GM21825 (cell line): ENCODE measurements at regions not wholly inside any gene's neighbourhood (a gene's known extent, or its start where the extent isn't known, plus 50 kb on each side); places are given as distances from the start of the nearest gene placed in this dataset.
A peak's percentile ranks its signal among the peaks of the same experiment; 100 is the strongest.
"Not testable (repeated sequence)": the region's sequence is repeated elsewhere in the genome, so short reads cannot be mapped to it uniquely, and the experiment has no call there.

Experiments
- ATAC-seq: cut with Tn5 transposase; IDR thresholded peaks from one replicate; pipeline ENCODE4 v1.9.1; 2021; ENCODE audit warnings: mild to moderate bottlenecking, moderate library complexity; ENCODE audit not compliant: unreplicated experiment

GRCh38 chr2:176885661-176886060, 326.9 kb upstream of the HNRNPA3 start:
- no peak for ATAC-seq

- ATAC-seq = no peak
These were observed 321.5 kb upstream of the HNRNPA3 start for GRCh38 chr2:176891105-176891504.

GRCh38 chr2:176891857-176892256, 320.7 kb upstream of the HNRNPA3 start:
- ATAC-seq = no peak

DNA sequence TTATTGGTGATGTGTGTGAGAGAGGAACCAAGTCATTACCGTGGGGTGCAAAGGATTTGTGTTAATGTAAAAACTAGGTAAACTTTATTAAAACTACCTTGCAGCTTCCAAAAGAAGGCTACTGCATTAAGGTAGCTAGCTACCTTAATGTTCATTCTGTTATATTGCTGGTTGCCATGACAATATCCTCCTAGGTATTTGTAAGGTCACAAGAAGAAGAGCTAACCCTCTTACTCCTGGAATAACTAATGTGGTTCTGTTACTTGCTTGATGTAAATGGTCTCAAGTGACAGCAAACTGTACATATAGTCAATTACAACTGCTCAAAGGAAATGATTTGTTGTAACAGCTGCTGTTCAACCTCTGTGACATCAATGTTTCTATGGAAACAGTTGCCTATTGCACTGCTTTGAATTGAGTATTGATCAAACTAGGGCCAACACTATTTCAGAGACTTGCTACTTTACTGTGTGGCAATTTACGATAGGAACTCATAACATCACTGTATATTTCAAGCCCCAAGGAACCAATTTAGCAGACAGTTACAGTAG, 319.8 kb upstream of the HNRNPA3 start:
- no peak for ATAC-seq

GRCh38 chr2:176895158-176895557, 317.4 kb upstream of the HNRNPA3 start:
- no peak for ATAC-seq

- no peak for ATAC-seq
These were observed 310.1 kb upstream of the HNRNPA3 start for GRCh38 chr2:176902454-176902853.

- ATAC-seq = not testable (repeated sequence)
These were observed 308.5 kb upstream of the HNRNPA3 start for GRCh38 chr2:176904053-176904452.

DNA sequence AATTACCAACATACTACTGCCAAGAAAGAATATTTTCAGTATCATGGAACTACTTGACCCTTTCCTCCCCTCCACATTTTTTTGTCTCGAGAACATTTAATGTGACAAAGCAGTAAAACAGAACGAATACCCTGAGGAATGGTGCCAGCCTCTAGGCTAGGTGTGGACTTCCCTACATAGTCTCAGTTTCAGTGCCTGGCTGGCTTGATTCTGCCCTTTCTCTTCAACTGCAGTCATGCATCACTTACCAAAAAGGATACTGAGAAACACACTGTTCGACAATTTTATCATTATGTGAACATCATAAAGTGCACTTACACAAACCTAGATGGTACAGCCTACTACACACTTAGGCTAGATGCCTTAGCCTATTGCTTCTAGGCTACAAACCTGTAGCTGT, 305.3 kb upstream of the HNRNPA3 start:
- ATAC-seq = no peak

DNA sequence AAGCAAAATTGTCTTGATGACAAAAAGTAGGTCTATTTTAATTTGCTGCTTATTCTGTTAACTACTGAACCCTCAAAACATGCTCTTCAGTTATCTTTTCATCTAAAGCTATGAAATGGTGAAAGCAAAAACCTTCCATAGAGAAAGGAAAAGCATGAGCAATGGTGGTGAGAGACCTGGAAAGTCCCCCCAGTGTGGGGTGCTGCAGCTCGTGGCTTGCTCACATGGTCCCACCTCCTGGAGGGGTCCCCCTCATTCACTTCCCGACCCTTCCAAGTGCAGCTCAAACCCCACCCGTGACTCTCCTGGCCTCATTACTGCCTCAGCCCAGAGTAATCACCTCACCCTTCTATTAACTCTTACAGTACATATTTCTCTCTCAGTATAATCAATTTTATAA, 301.8 kb upstream of the HNRNPA3 start:
- ATAC-seq = no peak

- ATAC-seq = no peak
These were observed 298.6 kb upstream of the HNRNPA3 start for GRCh38 chr2:176913955-176914354.

DNA sequence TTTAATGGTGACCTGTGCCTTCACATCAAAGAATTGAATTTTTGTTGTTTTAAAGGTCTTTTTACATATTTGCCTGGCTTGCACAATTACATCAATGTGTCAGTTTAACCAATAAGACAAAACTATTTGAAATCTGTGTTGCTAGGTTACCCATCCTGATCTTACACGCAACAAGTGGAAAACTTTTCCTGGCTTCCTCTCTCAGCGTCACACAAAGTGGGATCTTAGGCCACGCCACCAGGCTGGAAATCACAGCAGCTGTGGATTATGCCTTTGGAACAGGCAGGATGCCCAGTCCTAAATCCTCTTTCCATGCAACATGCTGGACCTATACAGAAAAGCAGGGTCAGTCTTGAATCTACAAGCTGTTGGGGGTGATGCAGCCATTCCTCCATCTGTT, 298.2 kb upstream of the HNRNPA3 start:
- no peak for ATAC-seq

GRCh38 chr2:176922545-176922944, 290.0 kb upstream of the HNRNPA3 start:
- ATAC-seq = not testable (repeated sequence)

GRCh38 chr2:176923205-176923604, 289.4 kb upstream of the HNRNPA3 start:
- no peak for ATAC-seq

- ATAC-seq = no peak
These were observed 287.6 kb upstream of the HNRNPA3 start for GRCh38 chr2:176924909-176925534.

DNA sequence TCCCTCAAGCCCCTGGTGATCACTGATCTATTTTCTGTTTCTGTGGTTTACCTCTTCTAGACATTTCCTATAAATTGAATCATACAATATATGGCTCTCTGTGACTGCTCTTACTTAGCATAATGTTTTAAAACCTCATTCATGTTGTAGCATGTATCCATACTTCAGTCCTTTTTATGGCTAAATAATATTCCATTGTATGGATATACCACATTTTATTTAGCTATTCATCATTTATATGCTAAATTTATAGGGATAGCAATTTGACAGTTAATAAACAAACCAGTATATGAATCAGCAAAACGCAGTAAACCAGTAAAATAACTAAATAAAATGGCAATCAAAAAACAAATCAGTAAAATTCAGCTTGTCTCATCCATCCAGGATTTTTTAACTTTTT, 286.1 kb upstream of the HNRNPA3 start:
- no peak for ATAC-seq

DNA sequence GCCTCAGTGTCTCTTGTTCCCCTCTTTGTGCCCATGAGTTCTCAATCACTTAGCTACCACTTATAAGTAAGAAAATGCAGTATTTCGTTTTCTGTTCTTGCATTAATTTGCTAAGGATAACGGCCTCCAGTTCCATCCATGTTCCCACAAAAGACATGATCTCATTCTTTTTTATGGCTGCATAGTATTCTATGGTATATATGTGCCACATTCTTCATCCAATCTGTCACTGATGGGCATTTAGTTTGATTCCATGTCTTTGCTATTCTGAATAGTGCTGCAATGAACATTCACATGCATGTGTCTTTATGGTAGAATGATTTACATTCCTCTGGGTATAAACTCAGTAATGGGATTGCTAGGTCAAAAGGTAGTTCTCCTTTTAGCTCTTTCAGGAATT, 283.2 kb upstream of the HNRNPA3 start:
- not testable (repeated sequence) for ATAC-seq

- peak; percentile 98 for ATAC-seq
These were observed 280.7 kb upstream of the HNRNPA3 start for GRCh38 chr2:176931588-176932563.

GRCh38 chr2:176934131-176934530, 278.5 kb upstream of the HNRNPA3 start:
- ATAC-seq = no peak

DNA sequence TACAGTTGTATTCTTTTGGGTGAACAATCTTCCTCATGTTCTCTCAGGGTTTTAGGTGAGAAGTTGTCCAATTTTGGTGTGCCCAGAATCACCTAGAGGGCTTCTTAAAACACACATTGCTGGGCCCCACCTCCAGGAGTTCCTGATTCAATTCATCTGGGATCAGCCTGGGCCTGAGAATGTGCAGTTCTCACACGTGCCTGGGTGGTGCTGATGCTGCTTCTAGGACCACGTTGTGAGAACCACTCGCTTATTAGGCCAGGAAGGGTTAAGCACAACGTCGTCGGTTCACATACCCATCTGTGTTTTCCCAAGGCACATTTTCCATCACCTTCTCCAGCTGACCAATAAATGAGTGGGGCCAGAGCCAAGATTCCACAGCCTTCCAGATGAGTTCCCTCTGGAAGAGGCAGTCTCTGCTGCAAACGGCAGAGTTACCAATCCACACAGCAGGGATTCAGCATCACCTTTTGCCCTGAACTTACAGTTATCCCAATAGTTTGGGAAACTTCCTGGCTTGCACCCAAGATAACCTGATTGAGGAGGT, 277.7 kb upstream of the HNRNPA3 start:
- ATAC-seq = no peak

DNA sequence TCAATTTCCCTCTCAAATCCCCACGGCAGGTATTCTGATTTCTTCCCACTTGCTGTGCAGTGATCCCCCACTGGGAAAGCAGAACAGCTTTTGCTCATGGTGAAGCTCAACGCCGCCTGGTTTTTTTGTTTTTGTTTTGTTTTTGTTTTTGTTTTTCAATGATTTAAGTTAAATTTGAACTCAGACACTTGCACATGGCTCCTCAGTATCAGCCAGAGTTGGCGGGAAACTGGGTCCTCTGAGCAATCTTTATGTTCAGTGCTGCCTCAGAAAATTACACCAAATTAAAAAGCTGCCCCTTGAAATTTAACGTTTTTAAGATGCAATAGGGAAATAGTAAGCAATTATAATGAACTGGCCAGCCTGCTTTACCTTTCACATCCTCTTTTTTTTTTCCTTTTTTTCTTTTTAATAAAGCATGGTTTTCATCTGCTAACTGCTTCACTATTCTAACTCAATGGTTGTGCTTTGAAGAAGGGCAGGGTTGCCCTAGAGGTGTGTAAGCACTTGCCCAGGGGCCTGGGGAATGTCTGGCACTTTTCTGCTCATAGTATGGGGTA, 277.0 kb upstream of the HNRNPA3 start:
- ATAC-seq = no peak

GRCh38 chr2:176936410-176936809, 276.2 kb upstream of the HNRNPA3 start:
- no peak for ATAC-seq
